SU-DHL-6 (cell line): ENCODE measurements at regions not wholly inside any gene's neighbourhood (a gene's known extent, or its start where the extent isn't known, plus 50 kb on each side); places are given as distances from the start of the nearest gene placed in this dataset.

ENCODE experiments used
- CTCF ChIP-seq: fragments of 200-600 bp; sonication (generic); IDR thresholded peaks from one replicate; pipeline ENCODE4 v1.5.1; 2017; ENCODE audit warnings: antibody characterized with exemption, mild to moderate bottlenecking, low read length, moderate library complexity; ENCODE audit not compliant: insufficient read depth, poor library complexity, severe bottlenecking
- EZH2phosphoT487 ChIP-seq: fragments of 200-600 bp; sonication (generic), shearing (Covaris generic); conservative IDR thresholded peaks from 2 replicates; pipeline ENCODE4 v1.6.1; 2018; ENCODE audit warnings: mild to moderate bottlenecking, antibody characterized with exemption, low read length, moderate library complexity, mixed read lengths

GRCh38 chr5:13303445-13303844, 641.0 kb downstream of the DNAH5 start:
- TF ChIP-seq CTCF (no peak), EZH2phosphoT487 (no peak)
